SK-N-SH treated with all-trans-retinoic acid at 6 μM for 48 hours (cell line): ENCODE measurements at regions not wholly inside any gene's neighbourhood (a gene's known extent, or its start where the extent isn't known, plus 50 kb on each side); places are given as distances from the start of the nearest gene placed in this dataset.

Experiments used
- ATAC-seq: fragments of 200-7000 bp; cut with Tn5 transposase; 3 replicates; pipeline ENCODE4 v1.9.1; 2020; ENCODE audit warnings: mild to moderate bottlenecking, moderate library complexity
- ARNTL ChIP-seq: fragments of 450-650 bp; formaldehyde crosslinking; IDR thresholded peaks from 2 replicates; pipeline ENCODE4 v1.5.0; 2020; ENCODE audit warnings: low read depth, mild to moderate bottlenecking, moderate library complexity, borderline replicate concordance
- BACH2 ChIP-seq: fragments of 250-450 bp; sonication (Bioruptor Pico); IDR thresholded peaks from 2 replicates; pipeline ENCODE4 v1.9.0; 2021; ENCODE audit warnings: mild to moderate bottlenecking, borderline replicate concordance
- CREB5 ChIP-seq: fragments of 250-450 bp; sonication (Bioruptor Pico); IDR thresholded peaks from 2 replicates; pipeline ENCODE4 v1.5.1; 2020; ENCODE audit warnings: low read depth, mild to moderate bottlenecking, moderate library complexity
- CSDC2 ChIP-seq: fragments of 250-450 bp; sonication (Bioruptor Pico); IDR thresholded peaks from 2 replicates; pipeline ENCODE4 v1.5.0; 2020; ENCODE audit warnings: mild to moderate bottlenecking, moderate library complexity
- CSRNP3 ChIP-seq: fragments of 250-450 bp; sonication (Bioruptor Pico); IDR thresholded peaks from 2 replicates; pipeline ENCODE4 v1.5.1; 2021; ENCODE audit warnings: mild to moderate bottlenecking, moderate library complexity
- ESRRG ChIP-seq: fragments of 250-450 bp; sonication (Bioruptor Pico); IDR thresholded peaks from 2 replicates; pipeline ENCODE4 v1.6.1; 2021; ENCODE audit warnings: mild to moderate bottlenecking
- GLIS3 ChIP-seq: fragments of 250-450 bp; sonication (Bioruptor Pico); IDR thresholded peaks from 2 replicates; pipeline ENCODE4 v1.5.0; 2020; ENCODE audit warnings: mild to moderate bottlenecking, moderate library complexity
- ISL1 ChIP-seq: fragments of 250-450 bp; sonication (Bioruptor Pico); IDR thresholded peaks from 2 replicates; pipeline ENCODE4 v2.1.2; 2022; ENCODE audit warnings: mild to moderate bottlenecking, moderate library complexity
- OSR1 ChIP-seq: fragments of 250-450 bp; sonication (Bioruptor Pico); IDR thresholded peaks from 2 replicates; pipeline ENCODE4 v1.8.0; 2022; ENCODE audit warnings: moderate library complexity, mild to moderate bottlenecking, inconsistent platforms
- PATZ1 ChIP-seq: fragments of 250-450 bp; sonication (Bioruptor Pico); IDR thresholded peaks from 2 replicates; pipeline ENCODE4 v1.8.0; 2020; ENCODE audit warnings: mild to moderate bottlenecking, moderate library complexity, borderline replicate concordance
- PPARA ChIP-seq: fragments of 250-450 bp; sonication (Bioruptor Pico); IDR thresholded peaks from 2 replicates; pipeline ENCODE4 v1.5.0; 2020; ENCODE audit warnings: mild to moderate bottlenecking, borderline replicate concordance
- RARB ChIP-seq: fragments of 250-450 bp; sonication (Bioruptor Pico); IDR thresholded peaks from 2 replicates; pipeline ENCODE4 v1.8.0; 2021; ENCODE audit warnings: mild to moderate bottlenecking, moderate library complexity
- SNAI2 ChIP-seq: fragments of 250-450 bp; sonication (Bioruptor Pico); IDR thresholded peaks from 2 replicates; pipeline ENCODE4 v1.5.0; 2020; ENCODE audit warnings: mild to moderate bottlenecking, moderate library complexity
- TCF4 ChIP-seq: fragments of 250-450 bp; sonication (Bioruptor Pico); IDR thresholded peaks from 2 replicates; pipeline ENCODE4 v1.8.0; 2021; ENCODE audit warnings: mild to moderate bottlenecking, moderate library complexity, borderline replicate concordance
- TOX ChIP-seq: fragments of 250-450 bp; sonication (Bioruptor Pico); IDR thresholded peaks from 2 replicates; pipeline ENCODE4 v1.8.0; 2021; ENCODE audit warnings: mild to moderate bottlenecking, moderate library complexity, borderline replicate concordance
- ZC3H10 ChIP-seq: fragments of 250-450 bp; sonication (Bioruptor Pico); IDR thresholded peaks from 2 replicates; pipeline ENCODE4 v1.5.1; 2021; ENCODE audit warnings: mild to moderate bottlenecking, moderate library complexity
- ZFP30 ChIP-seq: fragments of 450-650 bp; formaldehyde crosslinking; IDR thresholded peaks from 2 replicates; pipeline ENCODE4 v1.5.0; 2022; ENCODE audit warnings: mild to moderate bottlenecking, moderate library complexity
- ZNF565 ChIP-seq: fragments of 450-650 bp; formaldehyde crosslinking; conservative IDR thresholded peaks from 2 replicates; pipeline ENCODE4 v1.5.0; 2020; ENCODE audit warnings: low read depth, mild to moderate bottlenecking, moderate library complexity
- ZNF70 ChIP-seq: fragments of 450-650 bp; formaldehyde crosslinking; IDR thresholded peaks from 2 replicates; pipeline ENCODE4 v1.5.0; 2020; ENCODE audit warnings: mild to moderate bottlenecking, moderate library complexity
- ZNF8 ChIP-seq: fragments of 450-650 bp; formaldehyde crosslinking; IDR thresholded peaks from 2 replicates; pipeline ENCODE4 v1.5.0; 2020; ENCODE audit warnings: mild to moderate bottlenecking, moderate library complexity
- TF ChIP-seq, protein P1 (sequence below): fragments of 250-450 bp; sonication (Bioruptor Pico); IDR thresholded peaks from 2 replicates; pipeline ENCODE4 v1.5.0; 2020; ENCODE audit warnings: mild to moderate bottlenecking, moderate library complexity
- TF ChIP-seq, protein P2 (sequence below): fragments of 250-450 bp; sonication (Bioruptor Pico); IDR thresholded peaks from 2 replicates; pipeline ENCODE4 v1.8.0; 2021; ENCODE audit warnings: low read depth, mild to moderate bottlenecking, moderate library complexity, borderline replicate concordance

GRCh38 chr2:129740504-129740903 is 239.0 kb upstream of the RAB6C start:
- no peak for TF ChIP-seq CREB5 (CRISPR knock-in tag)
- TF ChIP-seq ZFP30, result no peak
- no peak for TF ChIP-seq PATZ1 (CRISPR knock-in tag)
- TF ChIP-seq ISL1 (CRISPR knock-in tag), result no peak
- no peak for TF ChIP-seq TOX (CRISPR knock-in tag)
- no peak for TF ChIP-seq BACH2 (CRISPR knock-in tag)
- TF ChIP-seq GLIS3 (CRISPR knock-in tag), result no peak
- TF ChIP-seq ZC3H10, result no peak
- no peak for TF ChIP-seq ZNF565 (CRISPR knock-in tag)
- TF ChIP-seq OSR1 (CRISPR knock-in tag), result no peak
- TF ChIP-seq ESRRG (CRISPR knock-in tag), result no peak
- no peak for ATAC-seq

- no peak for TF ChIP-seq TCF4 (CRISPR knock-in tag)
- TF ChIP-seq BACH2 (CRISPR knock-in tag), result no peak
- TF ChIP-seq ZNF70 (CRISPR knock-in tag), result no peak
- TF ChIP-seq, protein P1, sequence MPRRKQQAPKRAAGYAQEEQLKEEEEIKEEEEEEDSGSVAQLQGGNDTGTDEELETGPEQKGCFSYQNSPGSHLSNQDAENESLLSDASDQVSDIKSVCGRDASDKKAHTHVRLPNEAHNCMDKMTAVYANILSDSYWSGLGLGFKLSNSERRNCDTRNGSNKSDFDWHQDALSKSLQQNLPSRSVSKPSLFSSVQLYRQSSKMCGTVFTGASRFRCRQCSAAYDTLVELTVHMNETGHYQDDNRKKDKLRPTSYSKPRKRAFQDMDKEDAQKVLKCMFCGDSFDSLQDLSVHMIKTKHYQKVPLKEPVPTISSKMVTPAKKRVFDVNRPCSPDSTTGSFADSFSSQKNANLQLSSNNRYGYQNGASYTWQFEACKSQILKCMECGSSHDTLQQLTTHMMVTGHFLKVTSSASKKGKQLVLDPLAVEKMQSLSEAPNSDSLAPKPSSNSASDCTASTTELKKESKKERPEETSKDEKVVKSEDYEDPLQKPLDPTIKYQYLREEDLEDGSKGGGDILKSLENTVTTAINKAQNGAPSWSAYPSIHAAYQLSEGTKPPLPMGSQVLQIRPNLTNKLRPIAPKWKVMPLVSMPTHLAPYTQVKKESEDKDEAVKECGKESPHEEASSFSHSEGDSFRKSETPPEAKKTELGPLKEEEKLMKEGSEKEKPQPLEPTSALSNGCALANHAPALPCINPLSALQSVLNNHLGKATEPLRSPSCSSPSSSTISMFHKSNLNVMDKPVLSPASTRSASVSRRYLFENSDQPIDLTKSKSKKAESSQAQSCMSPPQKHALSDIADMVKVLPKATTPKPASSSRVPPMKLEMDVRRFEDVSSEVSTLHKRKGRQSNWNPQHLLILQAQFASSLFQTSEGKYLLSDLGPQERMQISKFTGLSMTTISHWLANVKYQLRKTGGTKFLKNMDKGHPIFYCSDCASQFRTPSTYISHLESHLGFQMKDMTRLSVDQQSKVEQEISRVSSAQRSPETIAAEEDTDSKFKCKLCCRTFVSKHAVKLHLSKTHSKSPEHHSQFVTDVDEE (CRISPR knock-in tag), result no peak
- TF ChIP-seq ZNF565 (CRISPR knock-in tag), result no peak
- TF ChIP-seq CSRNP3 (CRISPR knock-in tag), result no peak
- no peak for TF ChIP-seq CREB5 (CRISPR knock-in tag)
- TF ChIP-seq PATZ1 (CRISPR knock-in tag), result no peak
- TF ChIP-seq ZC3H10, result no peak
- no peak for TF ChIP-seq TOX (CRISPR knock-in tag)
- TF ChIP-seq ZNF8 (CRISPR knock-in tag), result no peak
- TF ChIP-seq, protein P2, sequence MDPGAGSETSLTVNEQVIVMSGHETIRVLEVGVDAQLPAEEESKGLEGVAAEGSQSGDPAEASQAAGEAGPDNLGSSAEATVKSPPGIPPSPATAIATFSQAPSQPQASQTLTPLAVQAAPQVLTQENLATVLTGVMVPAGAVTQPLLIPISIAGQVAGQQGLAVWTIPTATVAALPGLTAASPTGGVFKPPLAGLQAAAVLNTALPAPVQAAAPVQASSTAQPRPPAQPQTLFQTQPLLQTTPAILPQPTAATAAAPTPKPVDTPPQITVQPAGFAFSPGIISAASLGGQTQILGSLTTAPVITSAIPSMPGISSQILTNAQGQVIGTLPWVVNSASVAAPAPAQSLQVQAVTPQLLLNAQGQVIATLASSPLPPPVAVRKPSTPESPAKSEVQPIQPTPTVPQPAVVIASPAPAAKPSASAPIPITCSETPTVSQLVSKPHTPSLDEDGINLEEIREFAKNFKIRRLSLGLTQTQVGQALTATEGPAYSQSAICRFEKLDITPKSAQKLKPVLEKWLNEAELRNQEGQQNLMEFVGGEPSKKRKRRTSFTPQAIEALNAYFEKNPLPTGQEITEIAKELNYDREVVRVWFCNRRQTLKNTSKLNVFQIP (CRISPR knock-in tag), result no peak
- no peak for TF ChIP-seq OSR1 (CRISPR knock-in tag)
- TF ChIP-seq RARB, result no peak
- no peak for TF ChIP-seq ARNTL (CRISPR knock-in tag)
- TF ChIP-seq CSDC2, result no peak
- TF ChIP-seq SNAI2 (CRISPR knock-in tag), result no peak
- no peak for TF ChIP-seq PPARA
- TF ChIP-seq, all 23 proteins: peak for 0
- ATAC-seq, result no peak
These were observed 238.3 kb upstream of the RAB6C start for GRCh38 chr2:129741165-129741564.
